ENCODE measurements at regions not wholly inside any gene's neighbourhood (a gene's known extent, or its start where the extent isn't known, plus 50 kb on each side); places are given as distances from the start of the nearest gene placed in this dataset.

DNA sequence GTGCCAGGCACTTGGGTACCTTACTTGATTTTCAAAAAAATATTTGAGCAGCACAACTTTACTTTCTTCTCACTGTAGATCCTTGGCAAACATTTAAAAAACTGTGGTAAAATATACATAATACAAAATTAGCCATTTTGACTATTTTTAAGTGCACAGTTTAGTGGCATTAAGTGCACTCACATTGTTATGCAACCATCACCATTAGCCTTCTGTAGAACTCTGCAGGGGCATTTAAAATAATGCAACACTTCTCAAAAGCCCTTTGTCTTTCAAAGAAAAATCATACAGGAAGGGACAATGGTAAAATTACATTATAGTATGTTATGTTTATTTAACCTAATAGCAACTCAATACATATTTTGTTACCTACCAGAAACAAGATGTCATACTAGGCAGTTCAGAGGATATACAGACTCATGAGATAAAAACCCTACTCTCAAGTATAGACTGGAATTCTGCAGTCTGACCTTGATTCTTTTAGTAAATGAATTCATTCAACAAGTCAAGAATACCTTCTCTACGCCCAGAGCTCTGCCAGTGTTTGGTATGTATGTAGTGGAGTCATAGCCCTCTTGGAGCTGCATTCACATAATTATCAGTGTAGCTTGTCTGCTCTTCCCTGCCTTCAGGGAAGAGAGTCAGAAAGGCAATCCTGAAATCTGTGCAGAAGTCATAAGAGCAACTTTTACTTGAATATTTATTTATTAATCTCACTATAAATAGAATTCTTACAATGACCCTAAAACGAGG is 74.0 kb upstream of the ARRDC3 start:
- TF ChIP-seq, protein P1, sequence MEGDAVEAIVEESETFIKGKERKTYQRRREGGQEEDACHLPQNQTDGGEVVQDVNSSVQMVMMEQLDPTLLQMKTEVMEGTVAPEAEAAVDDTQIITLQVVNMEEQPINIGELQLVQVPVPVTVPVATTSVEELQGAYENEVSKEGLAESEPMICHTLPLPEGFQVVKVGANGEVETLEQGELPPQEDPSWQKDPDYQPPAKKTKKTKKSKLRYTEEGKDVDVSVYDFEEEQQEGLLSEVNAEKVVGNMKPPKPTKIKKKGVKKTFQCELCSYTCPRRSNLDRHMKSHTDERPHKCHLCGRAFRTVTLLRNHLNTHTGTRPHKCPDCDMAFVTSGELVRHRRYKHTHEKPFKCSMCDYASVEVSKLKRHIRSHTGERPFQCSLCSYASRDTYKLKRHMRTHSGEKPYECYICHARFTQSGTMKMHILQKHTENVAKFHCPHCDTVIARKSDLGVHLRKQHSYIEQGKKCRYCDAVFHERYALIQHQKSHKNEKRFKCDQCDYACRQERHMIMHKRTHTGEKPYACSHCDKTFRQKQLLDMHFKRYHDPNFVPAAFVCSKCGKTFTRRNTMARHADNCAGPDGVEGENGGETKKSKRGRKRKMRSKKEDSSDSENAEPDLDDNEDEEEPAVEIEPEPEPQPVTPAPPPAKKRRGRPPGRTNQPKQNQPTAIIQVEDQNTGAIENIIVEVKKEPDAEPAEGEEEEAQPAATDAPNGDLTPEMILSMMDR (IDR thresholded peaks at IDR 0.05 in 8 of 11, conservative IDR thresholded peaks at IDR 0.05 in 3 of 11) = no peak
- TF ChIP-seq POLR2A (IDR thresholded peaks at IDR 0.05) = no peak

Measured in spleen (tissue), 7 donors.